ENCODE measurements at regions not wholly inside any gene's neighbourhood (a gene's known extent, or its start where the extent isn't known, plus 50 kb on each side); places are given as distances from the start of the nearest gene placed in this dataset.
A peak's percentile ranks its signal among the peaks of the same experiment; 100 is the strongest.

DNA sequence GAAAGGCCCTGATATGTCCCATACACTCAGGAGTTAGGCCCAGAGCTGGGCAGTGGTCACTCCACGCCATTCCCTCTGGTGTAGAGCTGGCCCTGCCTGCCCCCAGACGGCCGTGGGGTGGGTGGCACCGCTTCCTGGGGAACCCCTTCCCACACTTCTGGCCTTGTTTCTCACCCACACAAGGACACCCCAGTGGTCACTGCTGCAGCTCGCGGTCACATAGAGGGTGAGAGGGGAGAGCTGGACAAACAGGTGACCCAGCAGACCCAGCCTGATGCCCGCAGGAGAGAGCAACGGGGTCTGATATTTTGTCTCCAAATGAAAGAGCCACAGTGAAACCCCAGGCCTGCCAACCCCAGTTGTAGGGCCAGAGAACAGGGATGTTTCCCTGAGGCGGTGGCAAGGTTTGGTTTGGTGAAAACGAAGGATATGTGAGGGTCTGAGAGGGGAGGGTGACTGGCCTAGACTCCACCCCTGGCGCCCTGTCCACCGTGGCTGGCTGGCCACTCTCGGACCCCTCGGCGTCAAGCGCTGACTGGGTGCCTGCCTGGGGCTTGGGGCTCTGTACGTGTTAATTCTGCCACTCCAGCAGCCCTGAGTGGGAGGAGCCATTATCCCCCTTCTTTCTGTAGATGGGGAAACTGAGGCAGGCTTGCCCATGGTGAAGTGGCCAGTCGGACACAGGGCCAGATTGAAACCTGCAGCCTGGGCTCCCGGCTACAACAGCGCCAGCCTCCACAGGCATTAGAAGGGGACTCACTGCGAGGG, 71.0 kb upstream of the PPARA start:
- TF ChIP-seq, protein P1, sequence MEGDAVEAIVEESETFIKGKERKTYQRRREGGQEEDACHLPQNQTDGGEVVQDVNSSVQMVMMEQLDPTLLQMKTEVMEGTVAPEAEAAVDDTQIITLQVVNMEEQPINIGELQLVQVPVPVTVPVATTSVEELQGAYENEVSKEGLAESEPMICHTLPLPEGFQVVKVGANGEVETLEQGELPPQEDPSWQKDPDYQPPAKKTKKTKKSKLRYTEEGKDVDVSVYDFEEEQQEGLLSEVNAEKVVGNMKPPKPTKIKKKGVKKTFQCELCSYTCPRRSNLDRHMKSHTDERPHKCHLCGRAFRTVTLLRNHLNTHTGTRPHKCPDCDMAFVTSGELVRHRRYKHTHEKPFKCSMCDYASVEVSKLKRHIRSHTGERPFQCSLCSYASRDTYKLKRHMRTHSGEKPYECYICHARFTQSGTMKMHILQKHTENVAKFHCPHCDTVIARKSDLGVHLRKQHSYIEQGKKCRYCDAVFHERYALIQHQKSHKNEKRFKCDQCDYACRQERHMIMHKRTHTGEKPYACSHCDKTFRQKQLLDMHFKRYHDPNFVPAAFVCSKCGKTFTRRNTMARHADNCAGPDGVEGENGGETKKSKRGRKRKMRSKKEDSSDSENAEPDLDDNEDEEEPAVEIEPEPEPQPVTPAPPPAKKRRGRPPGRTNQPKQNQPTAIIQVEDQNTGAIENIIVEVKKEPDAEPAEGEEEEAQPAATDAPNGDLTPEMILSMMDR (IDR thresholded peaks at IDR 0.05; ENCODE audit: low read depth, low read length), result no peak
- H3K4me3 ChIP-seq (ENCODE audit: low read depth, low read length), result peak overlapping the region; percentile 86
- in situ Hi-C loops (cut with HindIII; ENCODE audit: low sequenced_read_pairs), result no loop called here
- no peak for DNase-seq (ENCODE audit: low read depth, low spot score)

DNA sequence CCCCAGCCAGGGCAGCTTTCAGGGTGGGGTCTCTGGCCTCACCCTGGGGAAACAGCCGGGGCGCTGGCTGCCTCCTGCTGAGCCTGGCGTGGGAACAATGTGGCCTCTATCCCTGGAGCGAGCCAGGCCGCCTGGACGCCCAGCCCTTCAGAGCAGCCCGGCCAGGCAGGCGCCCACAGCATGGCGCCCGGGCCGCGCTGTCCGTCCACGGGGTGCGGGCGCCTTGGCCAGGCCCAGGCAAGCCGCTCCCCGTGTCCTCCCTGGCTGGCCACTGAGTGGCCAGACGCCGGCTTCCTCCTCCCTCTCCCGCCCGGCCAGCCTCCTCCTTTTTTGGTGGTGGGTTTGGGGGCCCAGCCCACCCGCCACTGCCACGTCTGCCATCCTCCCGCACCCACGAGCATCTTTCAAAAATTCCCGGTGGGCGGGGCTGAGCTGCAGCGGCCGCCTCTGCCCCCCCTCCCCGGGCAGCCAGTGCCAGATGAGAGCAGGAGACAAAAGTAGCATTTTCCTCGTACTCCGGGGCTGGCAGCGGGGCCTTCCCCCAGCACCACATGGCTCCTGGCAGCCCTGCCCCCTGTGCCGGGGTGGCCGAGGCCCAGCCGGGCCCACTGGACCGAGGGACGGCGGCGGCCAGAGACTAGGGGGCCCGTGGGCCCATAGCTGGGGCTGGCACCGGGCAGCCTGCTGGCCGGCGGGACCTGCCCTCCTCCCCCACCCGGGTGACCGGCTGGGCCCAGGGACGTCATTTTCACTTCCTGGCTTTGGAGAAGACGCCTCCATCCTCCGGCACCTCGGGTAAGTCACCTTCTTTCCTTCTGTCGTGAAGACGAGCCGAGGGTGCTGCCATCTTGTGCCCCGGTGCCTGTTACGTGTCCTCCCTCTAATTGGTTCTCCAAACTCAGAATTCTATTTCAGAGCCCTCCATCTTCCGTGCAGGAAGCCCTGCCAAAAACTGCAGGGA, 70.2 kb upstream of the PPARA start:
- in situ Hi-C loops (cut with HindIII; ENCODE audit: low sequenced_read_pairs), result no loop called here
- H3K4me3 ChIP-seq (ENCODE audit: low read depth, low read length), result peak overlapping the region; percentile 86
- TF ChIP-seq, protein P1 (IDR thresholded peaks at IDR 0.05; ENCODE audit: low read depth, low read length), result no peak
- peak; percentile 86 for DNase-seq (ENCODE audit: low read depth, low spot score)

DNA sequence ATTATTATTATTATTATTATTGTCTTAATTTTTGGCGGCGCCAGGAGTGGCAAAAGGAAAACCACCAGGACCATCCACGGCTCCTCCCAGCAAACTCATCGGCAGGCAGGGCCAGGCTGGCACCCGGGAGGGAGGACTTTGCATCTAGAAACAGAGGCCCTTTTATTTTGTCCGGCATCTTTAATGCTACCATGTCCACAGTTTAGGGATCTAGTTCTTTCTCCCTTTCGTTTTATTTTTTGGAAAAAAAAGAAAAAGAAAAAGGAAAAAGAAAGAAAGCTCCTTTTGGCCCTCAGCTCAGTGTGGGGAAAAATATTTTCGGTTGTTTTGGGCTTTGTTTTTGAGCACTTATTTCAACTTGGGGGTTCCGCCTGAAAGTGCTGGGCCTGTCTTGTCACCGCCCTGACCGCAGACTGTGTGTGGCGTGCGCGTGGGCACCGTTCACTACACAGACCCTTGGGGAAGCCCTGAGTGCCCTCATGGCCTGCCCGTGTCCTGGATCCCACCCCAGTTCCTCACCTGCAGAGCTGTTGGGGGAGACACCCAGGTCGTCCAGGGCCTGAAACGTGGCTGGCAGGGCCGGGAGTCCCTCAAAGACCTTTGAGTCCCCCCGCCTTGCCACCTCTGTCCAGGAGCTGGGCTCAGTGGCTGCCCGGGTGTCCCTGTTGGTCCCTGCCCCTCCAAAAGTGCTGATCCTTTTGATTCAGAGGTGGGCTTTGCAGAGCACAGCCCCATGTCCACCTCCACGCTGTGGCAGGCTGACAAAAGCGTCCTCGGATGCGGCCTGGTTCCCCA, 69.1 kb upstream of the PPARA start:
- in situ Hi-C loops (cut with HindIII; ENCODE audit: low sequenced_read_pairs), result no loop called here
- DNase-seq (ENCODE audit: low read depth, low spot score), result no peak
- peak overlapping the region; percentile 86 for H3K4me3 ChIP-seq (ENCODE audit: low read depth, low read length)
- TF ChIP-seq, protein P1 (IDR thresholded peaks at IDR 0.05; ENCODE audit: low read depth, low read length), result no peak

DNA sequence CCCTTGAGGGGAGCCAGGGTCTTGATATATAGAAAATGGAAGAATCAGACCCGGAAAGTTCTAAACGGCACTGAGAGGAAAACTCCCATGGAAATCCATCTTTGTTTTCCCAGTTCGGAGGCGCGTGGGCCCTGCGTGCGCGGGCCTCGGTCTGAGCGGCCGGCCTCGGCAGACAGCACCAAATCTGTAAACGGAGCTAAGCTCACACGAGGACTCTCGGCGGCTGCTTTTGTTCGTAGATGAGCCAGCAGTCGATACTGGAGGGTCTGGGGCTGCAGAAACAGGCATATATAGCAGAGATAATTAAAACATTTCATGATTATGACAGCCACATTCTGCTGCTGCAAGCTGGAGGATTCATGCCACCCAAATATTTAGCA, 68.5 kb upstream of the PPARA start:
- TF ChIP-seq, protein P1 (IDR thresholded peaks at IDR 0.05; ENCODE audit: low read depth, low read length), result no peak
- H3K4me3 ChIP-seq (ENCODE audit: low read depth, low read length), result peak overlapping the region; percentile 86
- DNase-seq (ENCODE audit: low read depth, low spot score), result no peak
- in situ Hi-C loops (cut with HindIII; ENCODE audit: low sequenced_read_pairs), result no loop called here

DNA sequence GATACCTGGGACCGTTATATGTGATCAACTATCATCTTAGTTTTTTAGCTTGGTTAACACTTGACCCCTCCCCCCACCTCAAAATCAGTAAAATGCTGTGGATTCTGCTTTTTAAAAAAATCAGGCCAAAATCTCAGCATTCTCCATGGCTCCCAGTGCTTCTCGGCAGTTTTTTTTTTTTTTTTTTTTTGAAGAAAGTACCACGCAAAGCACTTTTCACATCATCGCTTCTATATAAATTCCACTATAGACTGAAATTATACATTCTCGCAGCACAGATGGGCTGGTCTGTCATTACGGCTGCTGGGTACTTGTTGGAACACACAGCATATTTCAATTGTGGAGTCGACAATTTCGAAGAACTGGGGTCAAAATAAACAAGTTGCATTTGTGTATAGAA, 67.7 kb upstream of the PPARA start:
- TF ChIP-seq, protein P1 (IDR thresholded peaks at IDR 0.05; ENCODE audit: low read depth, low read length), result no peak
- in situ Hi-C loops (cut with HindIII; ENCODE audit: low sequenced_read_pairs), result no loop called here
- H3K4me3 ChIP-seq (ENCODE audit: low read depth, low read length), result peak overlapping the region; percentile 86
- no peak for DNase-seq (ENCODE audit: low read depth, low spot score)
